Fibroblast of villous mesenchyme (primary cell): ENCODE measurements at regions not wholly inside any gene's neighbourhood (a gene's known extent, or its start where the extent isn't known, plus 50 kb on each side); places are given as distances from the start of the nearest gene placed in this dataset.

ENCODE experiments used
- DNase-seq: peaks from one replicate; pipeline ENCODE4 v3.0.0-alpha.2; 2010; ENCODE audit warnings: low read depth
- H3K4me3 ChIP-seq: 2 replicates; pipeline ENCODE4 v1.5.1; 2011; ENCODE audit warnings: low read depth, mild to moderate bottlenecking, low read length
- TF ChIP-seq, protein P1 (sequence below): IDR thresholded peaks from 2 replicates; pipeline ENCODE4 v1.5.1; 2012; ENCODE audit warnings: low read depth, mild to moderate bottlenecking, low read length; ENCODE audit not compliant: insufficient read depth

DNA sequence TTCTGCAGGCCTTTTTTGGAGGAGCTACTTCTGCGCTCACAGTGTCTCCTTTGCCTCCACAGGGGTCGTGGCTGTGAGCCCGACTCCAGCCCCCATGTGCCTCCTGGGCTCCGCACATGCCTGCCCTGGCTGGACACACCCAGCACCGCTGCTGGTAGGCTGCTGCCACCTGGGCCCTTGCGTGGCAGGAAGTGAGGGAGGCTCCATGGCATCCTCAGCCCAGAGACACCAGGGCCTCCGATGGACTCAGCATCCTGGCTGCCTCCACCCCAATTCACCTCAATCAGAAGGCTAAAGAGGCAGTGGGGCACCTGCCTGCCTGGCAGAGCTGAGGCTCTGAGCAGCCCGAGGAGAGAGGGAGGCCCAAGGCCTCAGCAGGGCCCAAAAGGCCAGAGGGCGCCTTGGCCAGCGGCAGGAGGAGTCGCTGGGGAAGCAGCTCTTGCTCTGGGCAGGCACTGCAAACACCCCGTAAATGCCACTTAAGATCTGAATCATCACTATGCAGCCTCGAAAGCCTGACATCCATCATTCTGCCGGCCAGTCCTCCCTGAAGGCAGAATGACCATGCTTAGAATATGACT is 68.3 kb upstream of the OTOS start:
- no peak for DNase-seq
- TF ChIP-seq, protein P1, sequence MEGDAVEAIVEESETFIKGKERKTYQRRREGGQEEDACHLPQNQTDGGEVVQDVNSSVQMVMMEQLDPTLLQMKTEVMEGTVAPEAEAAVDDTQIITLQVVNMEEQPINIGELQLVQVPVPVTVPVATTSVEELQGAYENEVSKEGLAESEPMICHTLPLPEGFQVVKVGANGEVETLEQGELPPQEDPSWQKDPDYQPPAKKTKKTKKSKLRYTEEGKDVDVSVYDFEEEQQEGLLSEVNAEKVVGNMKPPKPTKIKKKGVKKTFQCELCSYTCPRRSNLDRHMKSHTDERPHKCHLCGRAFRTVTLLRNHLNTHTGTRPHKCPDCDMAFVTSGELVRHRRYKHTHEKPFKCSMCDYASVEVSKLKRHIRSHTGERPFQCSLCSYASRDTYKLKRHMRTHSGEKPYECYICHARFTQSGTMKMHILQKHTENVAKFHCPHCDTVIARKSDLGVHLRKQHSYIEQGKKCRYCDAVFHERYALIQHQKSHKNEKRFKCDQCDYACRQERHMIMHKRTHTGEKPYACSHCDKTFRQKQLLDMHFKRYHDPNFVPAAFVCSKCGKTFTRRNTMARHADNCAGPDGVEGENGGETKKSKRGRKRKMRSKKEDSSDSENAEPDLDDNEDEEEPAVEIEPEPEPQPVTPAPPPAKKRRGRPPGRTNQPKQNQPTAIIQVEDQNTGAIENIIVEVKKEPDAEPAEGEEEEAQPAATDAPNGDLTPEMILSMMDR = no peak
- H3K4me3 ChIP-seq = no peak overlapping the region

DNA sequence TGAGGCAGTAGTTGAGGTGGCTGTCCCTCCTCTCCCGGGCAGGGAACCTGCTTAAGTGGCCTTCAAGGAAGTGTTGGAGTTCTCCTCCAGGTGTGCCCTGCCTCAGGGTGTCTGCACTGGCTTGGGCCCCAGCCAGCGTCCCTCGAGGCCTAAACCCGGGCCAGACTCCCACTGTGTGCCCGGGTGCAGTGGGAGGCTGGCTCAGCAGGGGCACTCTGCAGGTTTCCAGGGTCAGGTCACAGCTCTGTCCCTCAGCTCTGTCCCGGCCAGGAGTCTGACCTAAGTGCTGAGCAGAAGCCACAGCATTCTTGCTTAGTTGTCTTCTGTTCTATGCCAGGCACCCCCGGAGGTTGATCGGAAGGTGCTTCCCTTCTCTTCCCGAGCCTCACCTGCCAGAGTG is 69.0 kb upstream of the OTOS start:
- TF ChIP-seq, protein P1 = no peak
- no peak overlapping the region for H3K4me3 ChIP-seq
- no peak for DNase-seq

DNA sequence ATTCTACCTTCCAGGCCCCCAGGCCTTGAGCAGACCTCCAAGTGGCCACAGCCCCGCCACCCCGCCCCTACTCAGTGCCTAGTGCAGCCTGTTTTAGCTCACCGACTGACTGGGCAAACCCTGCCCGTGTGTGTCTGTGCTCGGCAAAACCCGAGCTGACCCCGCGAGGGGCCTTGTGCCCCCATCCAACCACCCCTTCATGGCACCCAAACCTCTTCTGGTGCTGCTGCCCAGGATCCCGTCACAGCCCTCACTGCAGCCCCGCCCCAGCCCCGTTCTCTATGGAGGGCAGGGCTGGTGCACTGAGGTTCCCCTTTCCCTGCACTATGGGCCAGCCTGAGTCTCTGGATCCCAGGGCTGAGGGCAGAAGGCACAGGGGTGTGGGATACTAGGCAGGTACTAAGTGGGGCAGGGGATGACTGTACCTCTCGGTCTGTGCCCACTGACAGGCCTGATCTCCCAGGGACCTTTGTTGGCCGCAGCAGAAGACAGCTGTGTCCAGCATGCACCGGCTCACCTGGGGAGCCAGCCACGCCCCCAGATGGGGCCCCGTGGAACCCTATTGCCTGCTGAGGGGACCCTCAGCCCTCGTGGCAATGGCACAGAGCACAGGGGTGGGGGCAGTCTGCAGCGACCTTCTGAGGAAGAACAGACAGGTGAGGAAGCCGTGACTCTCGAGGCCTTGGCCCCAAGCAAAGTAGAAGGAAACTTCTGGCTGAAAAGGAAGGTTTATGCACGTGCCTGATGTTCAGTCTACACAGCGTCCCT is 69.9 kb upstream of the OTOS start:
- no peak for DNase-seq
- no peak overlapping the region for H3K4me3 ChIP-seq
- TF ChIP-seq, protein P1 = no peak

DNA sequence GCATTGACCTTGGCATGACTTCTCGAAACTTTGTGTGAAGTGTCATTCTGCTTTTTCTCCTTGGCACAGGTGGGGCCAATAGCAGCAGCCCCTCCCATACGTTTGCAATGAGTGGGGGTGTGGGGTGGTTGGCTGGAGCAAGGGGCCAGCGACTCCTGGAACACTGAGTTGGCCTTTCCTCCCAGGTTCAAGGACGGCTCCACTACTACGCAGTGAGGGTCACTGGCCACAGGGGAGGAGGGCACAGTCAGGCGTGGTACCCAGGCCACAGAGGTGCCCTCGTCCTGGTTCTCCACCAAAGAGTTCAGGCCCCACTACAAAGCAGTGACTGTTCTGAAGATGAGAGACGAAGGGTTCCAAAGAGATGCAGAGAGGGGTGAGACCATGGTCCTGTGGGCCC is 70.6 kb upstream of the OTOS start:
- H3K4me3 ChIP-seq = no peak overlapping the region
- no peak for DNase-seq
- TF ChIP-seq, protein P1 = no peak

DNA sequence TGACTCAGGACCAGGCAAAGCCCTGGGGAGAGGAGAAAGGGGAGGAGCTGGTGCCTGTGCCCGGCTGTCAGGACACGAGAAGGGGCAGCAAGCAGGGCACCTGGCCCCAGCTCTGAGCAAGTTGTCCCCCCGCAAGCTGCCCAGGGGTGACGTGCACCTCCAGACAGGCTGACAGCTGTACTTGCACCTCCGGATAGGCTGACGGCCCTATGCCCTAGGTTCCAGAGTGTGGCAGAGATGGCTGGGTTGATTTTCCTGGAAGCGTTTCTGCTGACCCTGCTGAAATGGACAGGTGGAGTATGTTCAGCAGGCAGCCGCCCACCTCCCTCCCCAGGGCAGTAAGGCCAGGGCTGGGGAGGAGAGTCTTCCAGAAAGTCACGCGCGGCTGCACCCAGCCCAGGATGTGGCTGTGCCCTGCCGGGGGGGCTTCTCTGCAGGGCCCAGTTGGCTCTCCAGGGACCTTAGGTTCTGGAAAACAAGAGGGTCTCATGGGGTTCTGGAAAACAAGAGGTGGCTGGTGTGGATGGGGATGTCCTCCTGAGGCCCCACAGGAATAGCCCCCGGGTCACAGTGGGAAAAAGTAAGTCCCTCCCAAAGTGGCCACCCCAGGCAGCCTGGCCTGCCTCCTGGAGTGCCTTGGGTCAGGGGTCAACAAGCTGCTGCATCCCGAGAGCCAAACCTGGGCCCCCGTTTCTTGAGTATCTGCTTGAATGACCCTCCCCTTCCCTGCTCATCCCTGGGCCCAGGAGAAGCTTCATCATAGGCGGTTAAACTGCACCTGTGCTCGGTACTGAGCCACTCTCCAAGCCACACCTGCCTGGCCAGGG is 71.4 kb upstream of the OTOS start:
- TF ChIP-seq, protein P1 = no peak
- no peak overlapping the region for H3K4me3 ChIP-seq
- no peak for DNase-seq

DNA sequence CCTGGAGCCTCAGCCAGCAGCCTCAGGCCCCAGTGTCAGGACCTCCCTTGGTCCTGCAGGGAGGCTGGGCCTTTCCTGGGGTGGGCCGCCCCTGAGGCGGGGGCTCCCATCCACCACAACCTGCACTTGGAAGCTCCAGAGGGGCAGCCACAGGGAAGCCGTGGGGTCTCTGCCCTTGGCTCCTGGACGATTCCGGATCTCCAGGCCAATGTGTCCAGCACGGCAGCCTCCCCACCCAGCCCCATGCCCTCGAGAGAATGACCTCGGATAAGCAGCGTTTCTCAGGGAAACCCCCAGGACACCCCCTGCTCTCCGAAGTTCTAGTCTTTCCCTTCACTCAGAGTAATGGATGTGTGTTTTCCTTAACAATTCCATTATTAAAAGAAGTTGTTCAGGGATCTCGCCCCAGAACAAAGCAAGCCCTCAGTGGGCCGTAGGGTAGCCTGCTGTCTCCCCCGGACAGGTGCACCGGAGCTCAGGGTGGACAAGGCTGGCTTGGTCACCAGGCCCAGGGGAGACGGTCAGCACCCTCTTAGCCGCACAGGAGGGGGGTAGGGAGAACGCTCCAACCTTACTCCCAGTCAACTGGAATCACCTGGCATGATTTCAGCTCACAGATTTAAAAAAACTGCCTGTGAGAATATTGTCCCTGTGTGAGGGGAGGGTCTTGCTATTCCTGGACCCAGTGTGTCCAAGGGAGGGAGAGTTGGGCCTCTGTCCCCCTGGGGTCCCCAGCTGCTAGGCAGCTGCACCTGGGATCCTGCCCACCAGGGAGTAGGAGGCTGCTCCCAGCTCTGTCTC is 72.2 kb upstream of the OTOS start:
- H3K4me3 ChIP-seq = no peak overlapping the region
- no peak for DNase-seq
- TF ChIP-seq, protein P1 = no peak
